Activated CD8-positive, alpha-beta T cell treated with anti-CD3 and anti-CD28 coated beads for 36 hours (primary cell): ENCODE measurements at regions not wholly inside any gene's neighbourhood (a gene's known extent, or its start where the extent isn't known, plus 50 kb on each side); places are given as distances from the start of the nearest gene placed in this dataset.

Experiments
- ATAC-seq: fragments of 200-7000 bp; cut with Tn5 transposase; one replicate; pipeline ENCODE4 v1.10.0; 2021; ENCODE audit warnings: mild to moderate bottlenecking, moderate library complexity
- CTCF ChIA-PET: fragments of 350-600 bp; sonication (Branson Sonifier 250); formaldehyde crosslinking; loops from one replicate; lab custom pipeline; 2021; ENCODE audit warnings: antibody characterized with exemption; lab: Charles Lee
- POLR2A ChIA-PET: fragments of 350-600 bp; sonication (Branson Sonifier 250); formaldehyde crosslinking; loops from one replicate; lab custom pipeline; 2021; ENCODE audit warnings: antibody characterized with exemption; lab: Charles Lee
- DNase-seq: peaks from one replicate; pipeline ENCODE4 v3.0.0-alpha.2; 2020
- H3K27ac Mint-ChIP-seq: one replicate; pipeline ENCODE4 v1.8.0; 2021; ENCODE audit warnings: mild to moderate bottlenecking, mixed read lengths
- H3K27me3 Mint-ChIP-seq: one replicate; pipeline ENCODE4 v1.8.0; 2021; ENCODE audit warnings: mixed read lengths
- H3K36me3 Mint-ChIP-seq: one replicate; pipeline ENCODE4 v1.8.0; 2021; ENCODE audit warnings: low read depth, mixed read lengths
- H3K4me1 Mint-ChIP-seq: one replicate; pipeline ENCODE4 v1.8.0; 2021; ENCODE audit warnings: low read depth, mixed read lengths
- H3K4me3 Mint-ChIP-seq: one replicate; pipeline ENCODE4 v1.8.0; 2021; ENCODE audit warnings: mild to moderate bottlenecking, moderate library complexity, mixed read lengths
- H3K9me3 Mint-ChIP-seq: one replicate; pipeline ENCODE4 v1.8.0; 2021; ENCODE audit warnings: mixed read lengths
- intact Hi-C: fragments of 100-400 bp; cut with micrococcal nuclease; formaldehyde crosslinking; loops from one replicate; pipeline ENCODE4 v1.10.0; 2022
- TF ChIP-seq, protein P1 (sequence below): fragments of 200-600 bp; IDR thresholded peaks from one replicate; pipeline ENCODE4 v1.8.0; 2022; ENCODE audit warnings: antibody characterized with exemption, mild to moderate bottlenecking

DNA sequence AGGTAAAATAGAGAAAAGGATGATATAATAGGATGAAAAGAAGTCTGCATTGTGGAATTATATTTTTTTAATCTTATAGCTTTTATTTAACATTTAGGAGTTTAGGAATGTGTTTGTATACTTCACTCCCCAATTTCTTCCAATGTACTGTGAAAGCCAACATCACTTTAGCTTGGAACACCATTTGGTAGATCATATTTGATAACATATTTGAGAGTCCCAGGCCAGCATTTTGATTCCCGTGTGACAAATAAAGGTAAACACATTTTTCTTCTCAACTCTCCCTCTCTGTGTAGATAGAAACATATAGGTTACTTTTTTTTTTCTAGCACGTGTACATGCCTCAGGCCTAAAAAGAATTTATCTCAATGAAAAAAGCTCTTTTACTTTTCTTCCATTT, 1551.3 kb downstream of the CDH8 start:
- ChIA-PET POLR2A (no interaction called here), CTCF (no interaction called here)
- Mint-ChIP-seq H3K36me3 (no peaks in the 10 kb centered on the region), H3K9me3 (peaks cover 9% of the 10 kb centered on the region), H3K27me3 (no peaks in the 10 kb centered on the region), H3K4me3 (no peak overlapping the region), H3K27ac (no peak overlapping the region), H3K4me1 (no peaks in the 10 kb centered on the region)
- TF ChIP-seq, protein P1, sequence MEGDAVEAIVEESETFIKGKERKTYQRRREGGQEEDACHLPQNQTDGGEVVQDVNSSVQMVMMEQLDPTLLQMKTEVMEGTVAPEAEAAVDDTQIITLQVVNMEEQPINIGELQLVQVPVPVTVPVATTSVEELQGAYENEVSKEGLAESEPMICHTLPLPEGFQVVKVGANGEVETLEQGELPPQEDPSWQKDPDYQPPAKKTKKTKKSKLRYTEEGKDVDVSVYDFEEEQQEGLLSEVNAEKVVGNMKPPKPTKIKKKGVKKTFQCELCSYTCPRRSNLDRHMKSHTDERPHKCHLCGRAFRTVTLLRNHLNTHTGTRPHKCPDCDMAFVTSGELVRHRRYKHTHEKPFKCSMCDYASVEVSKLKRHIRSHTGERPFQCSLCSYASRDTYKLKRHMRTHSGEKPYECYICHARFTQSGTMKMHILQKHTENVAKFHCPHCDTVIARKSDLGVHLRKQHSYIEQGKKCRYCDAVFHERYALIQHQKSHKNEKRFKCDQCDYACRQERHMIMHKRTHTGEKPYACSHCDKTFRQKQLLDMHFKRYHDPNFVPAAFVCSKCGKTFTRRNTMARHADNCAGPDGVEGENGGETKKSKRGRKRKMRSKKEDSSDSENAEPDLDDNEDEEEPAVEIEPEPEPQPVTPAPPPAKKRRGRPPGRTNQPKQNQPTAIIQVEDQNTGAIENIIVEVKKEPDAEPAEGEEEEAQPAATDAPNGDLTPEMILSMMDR = no peak
- no peak for DNase-seq
- ATAC-seq = no peak
- intact Hi-C loops = no loop called here

DNA sequence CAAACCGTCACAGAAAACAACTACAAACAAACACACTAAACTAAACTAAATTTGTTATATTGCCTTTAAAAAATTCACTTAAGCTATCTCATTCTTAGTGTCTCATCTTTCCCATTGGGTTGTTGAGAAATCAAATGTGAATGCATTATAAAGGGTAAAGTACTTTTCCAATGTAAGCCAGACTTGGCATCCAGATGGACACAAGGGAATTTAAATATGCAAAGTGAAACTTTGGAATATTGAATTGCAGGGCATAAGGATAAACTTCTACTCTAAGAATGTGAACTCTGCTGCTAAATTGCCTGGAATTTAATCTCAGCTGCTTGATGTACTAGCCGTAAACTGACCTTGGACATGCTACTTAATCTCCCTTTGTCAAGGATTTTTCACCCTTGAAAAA, 1554.6 kb downstream of the CDH8 start:
- Mint-ChIP-seq H3K36me3 (no peaks in the 10 kb centered on the region), H3K4me3 (no peak overlapping the region), H3K9me3 (peaks cover 7% of the 10 kb centered on the region), H3K27ac (no peak overlapping the region), H3K27me3 (no peaks in the 10 kb centered on the region), H3K4me1 (no peaks in the 10 kb centered on the region)
- CTCF ChIA-PET = interaction anchor here (0.9 kb wide), 1 partner anchor 13 kb away, joined by 3 read pairs; no protein-coding TSS in a partner anchor
- ATAC-seq (no peak), DNase-seq (no peak)
- intact Hi-C loops = no loop called here
- POLR2A ChIA-PET = no interaction called here
- TF ChIP-seq, protein P1 = no peak

DNA sequence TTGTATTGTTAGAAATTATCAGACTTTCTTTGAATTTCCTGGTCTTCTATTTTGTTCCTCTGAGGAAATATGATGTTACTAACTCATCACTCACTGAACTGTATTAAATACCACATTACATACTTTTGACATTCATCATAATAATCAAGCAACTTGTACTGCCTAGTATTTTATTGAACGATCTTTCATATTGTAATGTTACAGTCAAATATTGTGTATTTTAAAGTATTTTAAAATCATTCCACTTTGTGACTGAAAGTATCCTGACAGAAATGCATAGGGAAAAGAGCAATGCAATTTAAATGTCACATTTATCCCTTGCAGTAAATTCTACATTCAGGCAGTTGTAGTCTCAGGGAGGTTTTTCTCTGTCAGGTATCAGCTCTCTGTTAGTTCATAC, 1557.4 kb downstream of the CDH8 start:
- ATAC-seq = no peak
- ChIA-PET POLR2A (no interaction called here), CTCF (no interaction called here)
- TF ChIP-seq, protein P1 = no peak
- intact Hi-C loops = no loop called here
- DNase-seq = no peak
- H3K36me3 Mint-ChIP-seq = no peaks in the 10 kb centered on the region
- no peak overlapping the region for H3K4me3 Mint-ChIP-seq
- H3K27me3 Mint-ChIP-seq = no peaks in the 10 kb centered on the region
- H3K4me1 Mint-ChIP-seq = no peaks in the 10 kb centered on the region
- H3K9me3 Mint-ChIP-seq = peaks cover 5% of the 10 kb centered on the region
- H3K27ac Mint-ChIP-seq = no peak overlapping the region

DNA sequence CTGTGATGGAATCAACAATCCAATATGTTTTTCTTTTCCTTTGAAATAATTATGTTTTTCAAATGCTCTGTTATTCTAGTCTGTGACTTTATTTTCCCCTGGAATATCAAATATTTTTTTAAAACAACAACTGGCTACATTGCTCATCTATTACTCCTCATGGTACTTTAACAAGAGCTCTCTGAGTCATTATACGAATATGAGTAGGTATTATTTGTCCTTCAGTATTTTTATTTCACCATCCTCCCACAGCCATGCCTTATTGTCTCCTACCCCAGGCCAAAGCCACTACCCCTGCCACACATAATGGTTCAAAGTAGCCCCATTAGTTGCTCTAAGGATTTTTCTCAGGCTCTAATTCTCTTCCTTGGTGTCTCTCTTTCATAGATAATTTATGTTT, 1572.3 kb downstream of the CDH8 start:
- Mint-ChIP-seq H3K36me3 (no peaks in the 10 kb centered on the region), H3K9me3 (peaks cover 4% of the 10 kb centered on the region)
- TF ChIP-seq, protein P1 = no peak

DNA sequence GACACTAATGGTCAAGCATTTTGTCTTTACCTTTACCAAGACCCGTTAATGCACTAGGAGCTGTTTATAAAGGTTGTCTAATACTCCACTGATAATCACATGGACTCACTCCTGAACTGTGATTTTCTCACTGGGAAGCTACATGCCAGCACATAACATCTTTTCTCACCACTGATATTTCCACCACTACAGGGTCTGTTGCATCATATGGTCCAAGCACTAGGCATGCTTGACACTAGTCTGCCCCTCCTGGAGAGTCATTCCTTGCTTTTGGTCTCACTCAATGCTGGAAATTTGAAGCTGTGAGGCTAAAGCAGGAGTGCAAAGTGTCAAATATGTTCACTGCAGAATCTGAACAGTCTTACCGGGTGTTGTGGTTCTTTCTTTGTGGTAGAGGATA, 1576.8 kb downstream of the CDH8 start:
- intact Hi-C loops = no loop called here
- POLR2A ChIA-PET = interaction anchor here (0.7 kb wide), 1 partner anchor 1237 kb away, joined by 3 read pairs; no protein-coding TSS in a partner anchor
- H3K27me3 Mint-ChIP-seq = no peaks in the 10 kb centered on the region

More for the DNA sequence above, 1572.3 kb downstream of the CDH8 start:
- CTCF ChIA-PET = no interaction called here
- Mint-ChIP-seq H3K27me3 (no peaks in the 10 kb centered on the region), H3K4me1 (no peaks in the 10 kb centered on the region), H3K27ac (no peak overlapping the region), H3K4me3 (no peak overlapping the region)
- no peak for ATAC-seq
- POLR2A ChIA-PET = no interaction called here
- no peak for DNase-seq
- intact Hi-C loops = no loop called here

More for the DNA sequence above, 1576.8 kb downstream of the CDH8 start:
- H3K9me3 Mint-ChIP-seq = peaks cover 14% of the 10 kb centered on the region
- TF ChIP-seq, protein P1 = no peak
- CTCF ChIA-PET = no interaction called here
- H3K4me1 Mint-ChIP-seq = no peaks in the 10 kb centered on the region
- no peaks in the 10 kb centered on the region for H3K36me3 Mint-ChIP-seq
- DNase-seq (no peak), ATAC-seq (no peak)
- H3K27ac Mint-ChIP-seq = no peak overlapping the region
- H3K4me3 Mint-ChIP-seq = no peak overlapping the region
